Stomach (tissue), 8 donors: ENCODE measurements at regions not wholly inside any gene's neighbourhood (a gene's known extent, or its start where the extent isn't known, plus 50 kb on each side); places are given as distances from the start of the nearest gene placed in this dataset.
"Not testable (repeated sequence)": the region's sequence is repeated elsewhere in the genome, so short reads cannot be mapped to it uniquely, and the experiment has no call there.

Experiments
- DNase-seq, 2 donors: peaks; one replicate each; pipeline versions ENCODE4 v3.0.0 to v3.0.0-alpha.2; 2013 to 2019
- H3K27ac ChIP-seq, 5 donors: fragments of 200-600 bp in 4 of 5; sonication (generic) in 4 of 5; one replicate each; pipeline ENCODE4 v1.5.1; 2013 to 2019; ENCODE audit warnings: mild to moderate bottlenecking in 1 of 5, moderate library complexity in 1 of 5
- H3K27me3 ChIP-seq, 3 donors: fragments of 200-600 bp; sonication (generic); one replicate each; pipeline ENCODE4 v1.5.1; 2017 to 2019; ENCODE audit warnings: mixed run types in 1 of 3
- H3K36me3 ChIP-seq, 4 donors: fragments of 200-600 bp; sonication (generic); 1 replicate in 3 of 4; 2 replicates in 1 of 4; pipeline ENCODE4 v1.5.1; 2016 to 2019
- H3K4me1 ChIP-seq, 4 donors: fragments of 200-600 bp; sonication (generic); one replicate each; pipeline ENCODE4 v1.5.1; 2016 to 2019
- H3K4me3 ChIP-seq, 4 donors: fragments of 200-600 bp; sonication (generic) in 3 of 4; one replicate each; pipeline ENCODE4 v1.5.1; 2016 to 2019; ENCODE audit warnings: mild to moderate bottlenecking in 1 of 4
- H3K9me3 ChIP-seq, 4 donors: fragments of 200-600 bp; sonication (generic); one replicate each; pipeline ENCODE4 v1.5.1; 2016 to 2019
- CTCF ChIP-seq, 7 experiments: fragments of 450-650 bp in 4 of 7; fragments of 200-600 bp in 3 of 7; sonication (generic) in 3 of 7; IDR thresholded peaks; one replicate each; pipeline ENCODE4 v1.5.1; 2016 to 2019; ENCODE audit warnings: antibody characterized with exemption in 7 of 7, control low read depth in 2 of 7, mild to moderate bottlenecking in 1 of 7
- EP300 ChIP-seq: sonication (generic); formaldehyde crosslinking; IDR thresholded peaks from one replicate; pipeline ENCODE4 v1.6.1; 2017; ENCODE audit warnings: antibody characterized with exemption
- POLR2A ChIP-seq, 4 donors: fragments of 450-650 bp; IDR thresholded peaks; one replicate each; pipeline ENCODE4 v1.6.1; 2016; ENCODE audit warnings: antibody characterized with exemption in 4 of 4, control low read depth in 2 of 4, mild to moderate bottlenecking in 1 of 4, moderate library complexity in 1 of 4
- POLR2AphosphoS5 ChIP-seq, 3 donors: sonication (generic); formaldehyde crosslinking; IDR thresholded peaks; one replicate each; pipeline ENCODE4 v1.6.1; 2016; ENCODE audit warnings: antibody characterized with exemption in 3 of 3
- WGBS, 5 donors: extraction: QIAGEN DNeasy Blood & Tissue Kit in 3 of 5; methylation state at CpG; one replicate each; pipeline versions ENCODE4 v1.1.5 to v1.1.7; 2013 to 2018; 5-methylcytosine and 5-hydroxymethylcytosine counted together
- intact Hi-C: fragments of 100-400 bp; cut with DNase I; formaldehyde crosslinking; loops from one replicate; pipeline ENCODE4 v1.15.1; 2023; ENCODE audit warnings: low total_unique reads
- donor health status: healthy with polysubstance abuse.
- donor health status: Bipolar disorder and iron deficiency.
- donor health status: healthy.

- intact Hi-C loops: no loop called here
- Histone ChIP-seq H3K4me3 (no peak overlapping the region), H3K9me3 (no peaks in the 10 kb centered on the region), H3K4me1 (peaks cover 0 to 13% (median 3%) of the 10 kb centered on the region in 4 donors), H3K27me3 (no peaks in the 10 kb centered on the region), H3K36me3 (no peaks in the 10 kb centered on the region), H3K27ac (no peak overlapping the region)
- WGBS, 5 donors: 77 to 90% (median 80%) methylated on average over 1 of the region's 1 CpG
- TF ChIP-seq EP300: no peak
- TF ChIP-seq POLR2AphosphoS5 (IDR thresholded peaks at IDR 0.05): no peak
- no peak for TF ChIP-seq POLR2A (IDR thresholded peaks at IDR 0.05)
- no peak for TF ChIP-seq CTCF (IDR thresholded peaks at IDR 0.05)
- DNase-seq: no peak
Measured at GRCh38 chr9:88833946-88834345, 157.3 kb upstream of the S1PR3 start.

- Histone ChIP-seq H3K9me3 (no peaks in the 10 kb centered on the region), H3K27ac (no peak overlapping the region), H3K36me3 (no peaks in the 10 kb centered on the region), H3K4me3 (no peak overlapping the region), H3K27me3 (no peaks in the 10 kb centered on the region), H3K4me1 (peaks cover 0 to 13% (median 3%) of the 10 kb centered on the region in 4 donors)
- WGBS, 5 donors: 26 to 62% (median 36%) methylated on average over 1 of the region's 1 CpG
- intact Hi-C loops: no loop called here
- no peak for TF ChIP-seq EP300
- TF ChIP-seq POLR2A (IDR thresholded peaks at IDR 0.05): no peak
- TF ChIP-seq CTCF (IDR thresholded peaks at IDR 0.05): no peak
- TF ChIP-seq POLR2AphosphoS5 (IDR thresholded peaks at IDR 0.05): no peak
- peak in 1 of 2 donors; percentile 41 for DNase-seq
Measured at GRCh38 chr9:88835038-88835466, 156.2 kb upstream of the S1PR3 start.

- H3K27ac ChIP-seq: no peak overlapping the region
- WGBS, 5 donors: 60 to 78% (median 68%) methylated on average over 3 of the region's 3 CpGs
- no peaks in the 10 kb centered on the region for H3K36me3 ChIP-seq
- intact Hi-C loops: no loop called here
- H3K9me3 ChIP-seq: no peaks in the 10 kb centered on the region
- DNase-seq: peak in 1 of 2 donors; percentile 38
- H3K27me3 ChIP-seq: no peaks in the 10 kb centered on the region
- no peak overlapping the region for H3K4me3 ChIP-seq
- H3K4me1 ChIP-seq: peaks cover 0 to 13% (median 3%) of the 10 kb centered on the region in 4 donors
- TF ChIP-seq CTCF (IDR thresholded peaks at IDR 0.05): no peak
- no peak for TF ChIP-seq POLR2A (IDR thresholded peaks at IDR 0.05)
- no peak for TF ChIP-seq POLR2AphosphoS5 (IDR thresholded peaks at IDR 0.05)
- TF ChIP-seq EP300: no peak
Measured at GRCh38 chr9:88835772-88836171, 155.5 kb upstream of the S1PR3 start.

- no peak overlapping the region for H3K27ac ChIP-seq
- WGBS, 5 donors: 80 to 90% (median 86%) methylated on average over 2 of the region's 2 CpGs
- H3K36me3 ChIP-seq: no peaks in the 10 kb centered on the region
- no peak for TF ChIP-seq POLR2AphosphoS5 (IDR thresholded peaks at IDR 0.05)
- TF ChIP-seq POLR2A (IDR thresholded peaks at IDR 0.05): no peak
- no peak for TF ChIP-seq CTCF (IDR thresholded peaks at IDR 0.05)
- no peak for TF ChIP-seq EP300
- no peak for DNase-seq
- no peaks in the 10 kb centered on the region for H3K9me3 ChIP-seq
- intact Hi-C loops: no loop called here
- peaks cover 0 to 13% (median 3%) of the 10 kb centered on the region in 4 donors for H3K4me1 ChIP-seq
- H3K27me3 ChIP-seq: no peaks in the 10 kb centered on the region
- H3K4me3 ChIP-seq: no peak overlapping the region
Measured at GRCh38 chr9:88837731-88838130, 153.5 kb upstream of the S1PR3 start.

GRCh38 chr9:88849878-88850277 is 141.4 kb upstream of the S1PR3 start:
- intact Hi-C loops, H3K36me3 ChIP-seq, DNase-seq, H3K4me3 ChIP-seq, H3K4me1 ChIP-seq, H3K27me3 ChIP-seq, H3K27ac ChIP-seq: not testable (repeated sequence)
- peaks cover 0 to 15% (median 9%) of the 10 kb centered on the region in 4 donors for H3K9me3 ChIP-seq
- 89 to 94% (median 92%) methylated on average over 6 of the region's 6 CpGs for WGBS, 5 donors
